Progenitor cell of endocrine pancreas (in vitro differentiated cells): ENCODE measurements at regions not wholly inside any gene's neighbourhood (a gene's known extent, or its start where the extent isn't known, plus 50 kb on each side); places are given as distances from the start of the nearest gene placed in this dataset.

ENCODE experiments used
- DNase-seq: peaks from one replicate; pipeline ENCODE4 v3.0.0; 2021; ENCODE audit warnings: low spot score; ENCODE audit not compliant: unreplicated experiment
- H3K27ac Mint-ChIP-seq: 2 replicates; pipeline ENCODE4 v1.8.0; 2021; ENCODE audit warnings: mild to moderate bottlenecking, moderate library complexity, mixed read lengths
- H3K27me3 Mint-ChIP-seq: 2 replicates; pipeline ENCODE4 v1.8.0; 2021; ENCODE audit warnings: mixed read lengths
- H3K36me3 Mint-ChIP-seq: 2 replicates; pipeline ENCODE4 v1.8.0; 2022; ENCODE audit warnings: mixed read lengths; ENCODE audit not compliant: insufficient read depth
- H3K4me1 Mint-ChIP-seq: 2 replicates; pipeline ENCODE4 v1.8.0; 2021; ENCODE audit warnings: low read depth, mixed read lengths
- H3K4me3 Mint-ChIP-seq: 2 replicates; pipeline ENCODE4 v1.8.0; 2021; ENCODE audit warnings: low read depth, mild to moderate bottlenecking, moderate library complexity, mixed read lengths
- H3K9me3 Mint-ChIP-seq: 2 replicates; pipeline ENCODE4 v1.8.0; 2021; ENCODE audit warnings: low read depth, mixed read lengths
- CTCF ChIP-seq: fragments of 200-600 bp; sonication (generic); IDR thresholded peaks from one replicate; pipeline ENCODE4 v1.5.0; 2021; ENCODE audit warnings: antibody characterized with exemption, mild to moderate bottlenecking; ENCODE audit not compliant: unreplicated experiment

DNA sequence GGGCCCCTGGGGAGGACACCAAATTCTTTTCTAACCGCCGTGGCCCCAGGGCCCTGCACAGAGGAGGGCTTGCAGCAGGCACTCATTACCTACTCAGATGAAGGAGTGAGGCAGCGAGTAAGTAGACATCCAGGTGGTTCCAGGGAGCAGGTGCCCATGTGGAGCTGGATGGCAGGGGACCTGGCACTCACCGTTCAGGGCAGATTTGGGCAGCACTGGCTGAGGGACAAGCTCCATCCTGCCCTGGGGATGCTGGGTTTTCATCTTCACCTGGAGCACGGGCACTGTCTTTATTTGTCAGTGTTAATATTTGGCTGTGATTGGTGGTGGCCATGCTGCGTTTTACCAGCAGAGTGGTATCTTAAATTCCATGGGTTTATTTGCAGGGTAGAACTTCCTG, 1182.7 kb downstream of the BRD1 start:
- no peak for TF ChIP-seq CTCF
- Mint-ChIP-seq H3K36me3 (no peaks in the 10 kb centered on the region), H3K27ac (no peak overlapping the region), H3K4me1 (no peaks in the 10 kb centered on the region), H3K27me3 (no peaks in the 10 kb centered on the region), H3K9me3 (no peaks in the 10 kb centered on the region), H3K4me3 (no peak overlapping the region)
- no peak for DNase-seq

- H3K36me3 Mint-ChIP-seq = no peaks in the 10 kb centered on the region
- no peak overlapping the region for H3K4me3 Mint-ChIP-seq
- TF ChIP-seq CTCF = no peak
- H3K4me1 Mint-ChIP-seq = no peaks in the 10 kb centered on the region
- no peaks in the 10 kb centered on the region for H3K27me3 Mint-ChIP-seq
- DNase-seq = no peak
- no peaks in the 10 kb centered on the region for H3K9me3 Mint-ChIP-seq
- no peak overlapping the region for H3K27ac Mint-ChIP-seq
Observed at GRCh38 chr22:48644108-48644507, 1183.6 kb downstream of the BRD1 start.

- Mint-ChIP-seq H3K4me1 (no peaks in the 10 kb centered on the region), H3K36me3 (no peaks in the 10 kb centered on the region), H3K27ac (no peak overlapping the region), H3K9me3 (no peaks in the 10 kb centered on the region), H3K27me3 (no peaks in the 10 kb centered on the region), H3K4me3 (no peak overlapping the region)
- no peak for TF ChIP-seq CTCF
- no peak for DNase-seq
Observed at GRCh38 chr22:48643066-48643731, 1184.5 kb downstream of the BRD1 start.

DNA sequence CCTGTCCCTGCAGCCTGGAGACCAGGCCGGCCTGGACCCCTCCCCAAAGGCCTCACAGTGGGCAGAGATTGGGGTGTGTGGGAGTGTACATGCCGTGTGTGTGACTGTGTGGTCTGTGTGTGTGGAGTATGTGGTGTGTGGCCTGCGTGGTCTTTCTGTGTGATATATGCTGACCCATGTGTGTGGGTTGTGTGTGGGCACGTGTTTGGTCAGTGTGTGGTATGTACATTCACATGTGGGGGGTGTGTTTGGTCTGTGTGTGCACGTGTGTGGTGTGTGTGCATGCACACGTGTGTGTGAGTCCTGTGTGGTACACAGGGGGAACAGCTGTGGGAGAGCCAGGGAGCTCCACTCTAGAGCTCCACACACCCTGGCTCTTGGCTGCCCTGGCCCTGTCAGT, 1185.1 kb downstream of the BRD1 start:
- no peak overlapping the region for H3K27ac Mint-ChIP-seq
- no peak for DNase-seq
- no peaks in the 10 kb centered on the region for H3K4me1 Mint-ChIP-seq
- no peak overlapping the region for H3K4me3 Mint-ChIP-seq
- TF ChIP-seq CTCF = no peak
- H3K36me3 Mint-ChIP-seq = no peaks in the 10 kb centered on the region
- H3K27me3 Mint-ChIP-seq = no peaks in the 10 kb centered on the region
- H3K9me3 Mint-ChIP-seq = no peaks in the 10 kb centered on the region

GRCh38 chr22:48641906-48642475, 1185.7 kb downstream of the BRD1 start:
- no peaks in the 10 kb centered on the region for H3K36me3 Mint-ChIP-seq
- H3K9me3 Mint-ChIP-seq = no peaks in the 10 kb centered on the region
- no peak overlapping the region for H3K27ac Mint-ChIP-seq
- H3K27me3 Mint-ChIP-seq = no peaks in the 10 kb centered on the region
- DNase-seq = no peak
- TF ChIP-seq CTCF = no peak
- no peaks in the 10 kb centered on the region for H3K4me1 Mint-ChIP-seq
- no peak overlapping the region for H3K4me3 Mint-ChIP-seq
